A673 (cell line): ENCODE measurements at regions not wholly inside any gene's neighbourhood (a gene's known extent, or its start where the extent isn't known, plus 50 kb on each side); places are given as distances from the start of the nearest gene placed in this dataset.

Experiments used
- CTCF ChIP-seq: fragments of 300-800, 200-600 bp; sonication (generic); conservative IDR thresholded peaks from 2 replicates; pipeline ENCODE4 v1.5.1; 2017; ENCODE audit warnings: low read depth, mild to moderate bottlenecking, antibody characterized with exemption, low read length, moderate library complexity, mixed read lengths
- EZH2 ChIP-seq: fragments of 200-600 bp; sonication (generic); IDR thresholded peaks from 2 replicates; pipeline ENCODE4 v1.6.1; 2017; ENCODE audit warnings: borderline replicate concordance, low read depth, mild to moderate bottlenecking, mixed read lengths, antibody characterized with exemption, low read length; ENCODE audit not compliant: poor library complexity, severe bottlenecking

DNA sequence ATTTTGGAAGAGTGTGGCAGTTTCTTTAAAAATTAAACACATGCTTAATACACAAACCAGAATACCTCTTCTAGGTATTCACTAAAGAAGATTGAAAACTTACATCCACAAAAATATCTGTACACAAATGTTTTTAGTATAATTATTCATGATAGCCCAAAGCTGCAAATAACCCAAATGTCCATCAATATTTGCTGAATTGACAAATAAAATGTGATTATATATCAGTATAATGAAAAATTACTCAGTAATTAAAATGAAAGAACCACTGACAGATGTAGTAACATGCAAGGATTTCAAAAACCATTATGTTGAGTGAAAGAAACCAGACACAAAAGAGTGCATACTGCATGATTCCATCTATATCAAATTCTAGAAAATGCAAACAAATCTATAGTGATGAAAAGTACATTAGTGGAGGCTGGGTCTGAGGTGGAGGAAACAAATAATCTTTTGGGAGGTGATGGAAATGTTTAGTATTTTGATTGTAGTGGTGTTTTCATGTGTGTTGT is 94.8 kb downstream of the QPCT start:
- no peak for TF ChIP-seq CTCF
- TF ChIP-seq EZH2, result no peak
